ENCODE measurements at regions not wholly inside any gene's neighbourhood (a gene's known extent, or its start where the extent isn't known, plus 50 kb on each side); places are given as distances from the start of the nearest gene placed in this dataset.

- TF ChIP-seq CTCF (IDR thresholded peaks at IDR 0.05) (no peak), POLR2AphosphoS5 (IDR thresholded peaks at IDR 0.05) (no peak), POLR2A (IDR thresholded peaks at IDR 0.05) (no peak)
These were observed 151.1 kb upstream of the SMIM23 start for GRCh38 chr5:171634511-171634910.
